Mesendoderm (in vitro differentiated cells): ENCODE measurements at regions not wholly inside any gene's neighbourhood (a gene's known extent, or its start where the extent isn't known, plus 50 kb on each side); places are given as distances from the start of the nearest gene placed in this dataset.

ENCODE experiments used
- DNase-seq: peaks from one replicate; pipeline ENCODE4 v3.0.0; 2013
- H2AK5ac ChIP-seq: 2 replicates; pipeline ENCODE4 v1.6.1; 2013; ENCODE audit warnings: low read length, inconsistent platforms
- H2BK120ac ChIP-seq: 2 replicates; pipeline ENCODE4 v1.6.1; 2013; ENCODE audit warnings: low read depth, mild to moderate bottlenecking, low read length, moderate library complexity, mixed read lengths
- H2BK15ac ChIP-seq: replicated peaks from 2 replicates; pipeline ENCODE4 v1.6.1; 2013; ENCODE audit warnings: low read depth, mild to moderate bottlenecking, moderate library complexity
- H2BK5ac ChIP-seq: 2 replicates; pipeline ENCODE4 v1.6.1; 2013; ENCODE audit warnings: low read length, inconsistent platforms
- H3K18ac ChIP-seq: 2 replicates; pipeline ENCODE4 v1.6.1; 2013; ENCODE audit warnings: mild to moderate bottlenecking, low read length, mixed read lengths
- H3K23ac ChIP-seq: one replicate; pipeline ENCODE4 v1.6.1; 2013; ENCODE audit warnings: low read length
- H3K27ac ChIP-seq: 2 replicates; pipeline ENCODE4 v1.5.1; 2013; ENCODE audit warnings: low read depth, mild to moderate bottlenecking, inconsistent platforms, low read length, moderate library complexity
- H3K27me3 ChIP-seq: 2 replicates; pipeline ENCODE4 v1.6.1; 2013; ENCODE audit warnings: low read length, control low read depth, mild to moderate bottlenecking, inconsistent platforms; ENCODE audit not compliant: insufficient read depth, poor library complexity
- H3K36me3 ChIP-seq: 2 replicates; pipeline ENCODE4 v1.6.1; 2013; ENCODE audit warnings: low read length, inconsistent platforms; ENCODE audit not compliant: control insufficient read depth, insufficient read depth
- H3K4ac ChIP-seq: one replicate; pipeline ENCODE4 v1.6.1; 2013; ENCODE audit warnings: low read depth, mild to moderate bottlenecking, low read length, moderate library complexity
- H3K4me1 ChIP-seq: 2 replicates; pipeline ENCODE4 v1.6.1; 2013; ENCODE audit warnings: low read depth, low read length, inconsistent platforms; ENCODE audit not compliant: control insufficient read depth
- H3K4me2 ChIP-seq: 2 replicates; pipeline ENCODE4 v1.6.1; 2013; ENCODE audit warnings: low read length
- H3K4me3 ChIP-seq: 2 replicates; pipeline ENCODE4 v1.5.1; 2013; ENCODE audit warnings: mild to moderate bottlenecking, low read length
- H3K56ac ChIP-seq: one replicate; pipeline ENCODE4 v1.6.1; 2013; ENCODE audit warnings: low read length
- H3K79me1 ChIP-seq: 2 replicates; pipeline ENCODE4 v1.6.1; 2013; ENCODE audit warnings: low read length, inconsistent platforms
- H3K79me2 ChIP-seq: 2 replicates; pipeline ENCODE4 v1.6.1; 2013; ENCODE audit warnings: mild to moderate bottlenecking, low read length; ENCODE audit not compliant: control insufficient read depth, insufficient read depth
- H3K9ac ChIP-seq: 2 replicates; pipeline ENCODE4 v1.6.1; 2013; ENCODE audit warnings: low read length, inconsistent platforms
- H4K5ac ChIP-seq: one replicate; pipeline ENCODE4 v1.6.1; 2013; ENCODE audit warnings: low read length
- H4K8ac ChIP-seq: one replicate; pipeline ENCODE4 v1.6.1; 2013; ENCODE audit warnings: low read depth, mild to moderate bottlenecking, control low read depth, low read length, moderate library complexity
- WGBS: extraction: QIAGEN DNeasy Blood & Tissue Kit; methylation state at CpG from one replicate; pipeline ENCODE4 v1.1.7; 2013; ENCODE audit warnings: low lambda C conversion rate, missing lambda C conversion rate; ENCODE audit not compliant: insufficient coverage; ENCODE audit errors: extremely low coverage; 5-methylcytosine and 5-hydroxymethylcytosine counted together

DNA sequence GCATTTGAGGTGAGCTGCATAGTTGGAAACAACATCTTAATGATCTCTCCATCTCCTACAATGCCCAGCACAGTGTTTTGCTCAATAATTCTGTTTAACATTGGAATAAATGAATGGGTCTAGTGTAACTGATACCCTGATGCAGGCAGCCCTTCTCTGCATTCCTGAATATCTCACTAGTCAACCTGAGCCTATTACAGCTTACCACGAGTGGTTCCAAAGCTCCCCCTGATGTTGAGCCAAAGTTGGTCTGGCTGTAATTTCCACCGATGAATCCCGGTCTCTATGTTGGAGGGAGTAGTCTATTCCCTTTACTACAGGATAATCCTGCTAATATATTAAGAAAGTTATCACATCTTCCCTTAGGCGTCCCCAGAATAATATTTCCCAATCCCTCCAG lies 63.8 kb downstream of the ZBTB18 start:
- Histone ChIP-seq H3K79me1 (no peaks in the 10 kb centered on the region), H2AK5ac (no peak overlapping the region), H3K56ac (no peak overlapping the region), H3K23ac (no peak overlapping the region), H3K79me2 (no peaks in the 10 kb centered on the region), H3K36me3 (no peaks in the 10 kb centered on the region), H2BK15ac (no peak overlapping the region), H4K5ac (no peak overlapping the region), H3K27me3 (no peaks in the 10 kb centered on the region), H4K8ac (no peak overlapping the region), H3K18ac (no peak overlapping the region), H3K4ac (no peak overlapping the region), H2BK120ac (no peak overlapping the region), H2BK5ac (no peak overlapping the region), H3K4me1 (peaks cover 5% of the 10 kb centered on the region), H3K4me2 (no peak overlapping the region), H3K4me3 (no peak overlapping the region), H3K9ac (no peak overlapping the region), H3K27ac (no peak overlapping the region)
- peak; percentile 37 for DNase-seq
- no CpG with 5 or more reads among the region's 4 CpGs for WGBS

DNA sequence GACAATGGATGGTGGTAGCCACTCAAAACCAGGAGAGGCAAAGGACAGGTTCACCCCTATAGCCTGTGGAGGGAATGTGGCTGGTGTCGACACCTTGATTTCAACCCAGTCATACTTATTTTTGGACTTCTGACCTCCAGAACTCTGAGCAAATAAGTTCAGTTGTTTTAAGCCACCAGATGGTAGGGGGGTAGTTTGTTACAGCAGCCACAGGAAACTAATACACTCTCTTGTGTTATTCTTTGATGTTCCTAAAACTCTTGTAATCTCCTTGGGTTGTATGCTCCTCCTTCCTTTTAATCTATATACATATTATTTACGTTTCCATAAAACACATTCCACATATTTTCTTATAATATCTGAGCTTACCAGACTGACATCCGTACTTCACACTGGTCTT lies 65.9 kb downstream of the ZBTB18 start:
- Histone ChIP-seq H2AK5ac (no peak overlapping the region), H3K56ac (no peak overlapping the region), H3K36me3 (no peaks in the 10 kb centered on the region), H3K4me3 (no peak overlapping the region), H4K8ac (no peak overlapping the region), H3K4ac (no peak overlapping the region), H2BK15ac (no peak overlapping the region), H2BK120ac (no peak overlapping the region), H3K27ac (no peak overlapping the region), H3K4me2 (no peak overlapping the region), H3K18ac (no peak overlapping the region), H3K27me3 (no peaks in the 10 kb centered on the region), H3K79me1 (no peaks in the 10 kb centered on the region), H3K23ac (no peak overlapping the region), H4K5ac (no peak overlapping the region), H2BK5ac (no peak overlapping the region), H3K4me1 (peaks cover 5% of the 10 kb centered on the region), H3K79me2 (no peaks in the 10 kb centered on the region), H3K9ac (no peak overlapping the region)
- no peak for DNase-seq
- WGBS = 100% methylated on average over 2 of the region's 3 CpGs

DNA sequence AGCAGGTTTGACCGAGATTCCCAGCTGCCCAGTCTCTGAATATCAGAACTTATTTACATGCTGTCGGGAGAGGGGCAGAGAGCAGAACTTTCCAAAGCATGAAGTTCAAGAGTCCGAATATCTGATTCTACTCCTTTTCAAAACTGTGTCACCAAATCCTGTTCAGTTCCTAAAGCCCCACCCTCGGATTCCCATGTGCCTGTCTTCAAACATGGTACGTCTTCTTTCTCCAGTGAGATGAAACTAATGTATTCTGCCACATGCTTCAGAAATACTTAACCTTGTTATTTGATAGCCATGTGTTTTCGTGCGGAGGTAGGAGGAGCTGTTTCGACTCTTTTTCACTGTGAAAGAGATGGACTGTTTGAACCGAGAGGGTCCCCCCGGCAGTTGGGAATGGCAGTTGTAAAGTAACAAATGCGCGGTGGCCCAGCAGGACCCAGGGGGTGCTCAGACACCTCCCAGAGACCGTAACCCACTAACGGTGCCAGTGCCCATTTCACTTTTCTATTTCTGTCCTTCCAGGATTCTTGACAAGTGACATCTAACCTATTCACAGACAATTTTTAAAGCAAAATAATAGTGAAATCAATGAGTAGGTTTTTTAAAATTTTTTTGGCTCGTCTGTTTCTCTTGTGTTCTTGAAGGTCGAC lies 67.2 kb downstream of the ZBTB18 start:
- no peaks in the 10 kb centered on the region for H3K36me3 ChIP-seq
- no peak overlapping the region for H3K27ac ChIP-seq
- H3K27me3 ChIP-seq = no peaks in the 10 kb centered on the region
- H3K4me2 ChIP-seq = no peak overlapping the region
- no peaks in the 10 kb centered on the region for H3K79me1 ChIP-seq
- no peak overlapping the region for H4K8ac ChIP-seq
- H2BK5ac ChIP-seq = no peak overlapping the region
- H3K56ac ChIP-seq = no peak overlapping the region
- no peaks in the 10 kb centered on the region for H3K79me2 ChIP-seq
- peaks cover 5% of the 10 kb centered on the region for H3K4me1 ChIP-seq
- H3K18ac ChIP-seq = no peak overlapping the region
- no peak overlapping the region for H3K23ac ChIP-seq
- no peak overlapping the region for H2AK5ac ChIP-seq
- no peak for DNase-seq
- H2BK15ac ChIP-seq = no peak overlapping the region
- no peak overlapping the region for H4K5ac ChIP-seq
- no peak overlapping the region for H3K4me3 ChIP-seq
- no CpG with 5 or more reads among the region's 16 CpGs for WGBS
- no peak overlapping the region for H3K4ac ChIP-seq
- H2BK120ac ChIP-seq = no peak overlapping the region
- H3K9ac ChIP-seq = no peak overlapping the region

- no peak overlapping the region for H2BK15ac ChIP-seq
- no peak overlapping the region for H4K5ac ChIP-seq
- H3K36me3 ChIP-seq = no peaks in the 10 kb centered on the region
- no peak overlapping the region for H2BK120ac ChIP-seq
- no peak overlapping the region for H3K23ac ChIP-seq
- DNase-seq = no peak
- H3K4ac ChIP-seq = no peak overlapping the region
- H3K27ac ChIP-seq = no peak overlapping the region
- WGBS = no CpG with 5 or more reads among the region's 6 CpGs
- no peak overlapping the region for H3K4me3 ChIP-seq
- no peak overlapping the region for H3K18ac ChIP-seq
- no peak overlapping the region for H2BK5ac ChIP-seq
- H3K4me1 ChIP-seq = no peaks in the 10 kb centered on the region
- H3K79me2 ChIP-seq = no peaks in the 10 kb centered on the region
- H2AK5ac ChIP-seq = no peak overlapping the region
- H3K4me2 ChIP-seq = no peak overlapping the region
- H3K79me1 ChIP-seq = no peaks in the 10 kb centered on the region
- H4K8ac ChIP-seq = no peak overlapping the region
- H3K56ac ChIP-seq = no peak overlapping the region
- H3K9ac ChIP-seq = no peak overlapping the region
- H3K27me3 ChIP-seq = no peaks in the 10 kb centered on the region
These were observed 77.7 kb downstream of the ZBTB18 start for GRCh38 chr1:244128591-244129383.

DNA sequence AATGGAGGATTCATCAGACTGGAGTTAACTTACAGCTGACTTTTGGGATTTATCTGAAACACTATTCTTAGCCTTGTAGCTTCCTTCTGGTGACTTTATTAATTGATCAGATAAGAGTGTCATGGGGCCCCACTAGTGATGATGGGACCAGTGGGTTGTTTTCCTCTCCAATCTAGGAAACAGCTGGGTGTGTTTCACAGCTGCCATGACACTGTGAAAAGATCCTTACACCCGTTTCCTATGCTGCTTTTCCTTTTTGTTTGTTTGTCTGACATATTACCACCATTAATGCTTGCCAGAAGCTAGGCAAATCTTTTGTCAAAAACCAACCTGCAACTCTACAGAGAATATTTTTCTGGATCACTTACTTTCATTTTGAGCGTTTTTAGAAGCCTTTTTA lies 86.2 kb downstream of the ZBTB18 start:
- Histone ChIP-seq H3K4me1 (no peaks in the 10 kb centered on the region), H2BK15ac (no peak overlapping the region), H3K4ac (no peak overlapping the region), H2BK5ac (no peak overlapping the region), H3K4me3 (no peak overlapping the region), H3K23ac (no peak overlapping the region), H3K9ac (no peak overlapping the region), H2AK5ac (no peak overlapping the region), H3K27ac (no peak overlapping the region), H2BK120ac (no peak overlapping the region), H3K4me2 (no peak overlapping the region), H3K79me1 (no peaks in the 10 kb centered on the region), H3K36me3 (no peaks in the 10 kb centered on the region), H3K79me2 (no peaks in the 10 kb centered on the region), H4K8ac (no peak overlapping the region), H3K27me3 (no peaks in the 10 kb centered on the region), H3K56ac (no peak overlapping the region), H3K18ac (no peak overlapping the region), H4K5ac (no peak overlapping the region)
- WGBS = no CpG with 5 or more reads among the region's 2 CpGs
- DNase-seq = no peak
